EL (cell line): ENCODE measurements at regions not wholly inside any gene's neighbourhood (a gene's known extent, or its start where the extent isn't known, plus 50 kb on each side); places are given as distances from the start of the nearest gene placed in this dataset.

Source experiments
- DNase-seq: peaks from one replicate; pipeline ENCODE4 v3.0.0-alpha.2; 2016

DNA sequence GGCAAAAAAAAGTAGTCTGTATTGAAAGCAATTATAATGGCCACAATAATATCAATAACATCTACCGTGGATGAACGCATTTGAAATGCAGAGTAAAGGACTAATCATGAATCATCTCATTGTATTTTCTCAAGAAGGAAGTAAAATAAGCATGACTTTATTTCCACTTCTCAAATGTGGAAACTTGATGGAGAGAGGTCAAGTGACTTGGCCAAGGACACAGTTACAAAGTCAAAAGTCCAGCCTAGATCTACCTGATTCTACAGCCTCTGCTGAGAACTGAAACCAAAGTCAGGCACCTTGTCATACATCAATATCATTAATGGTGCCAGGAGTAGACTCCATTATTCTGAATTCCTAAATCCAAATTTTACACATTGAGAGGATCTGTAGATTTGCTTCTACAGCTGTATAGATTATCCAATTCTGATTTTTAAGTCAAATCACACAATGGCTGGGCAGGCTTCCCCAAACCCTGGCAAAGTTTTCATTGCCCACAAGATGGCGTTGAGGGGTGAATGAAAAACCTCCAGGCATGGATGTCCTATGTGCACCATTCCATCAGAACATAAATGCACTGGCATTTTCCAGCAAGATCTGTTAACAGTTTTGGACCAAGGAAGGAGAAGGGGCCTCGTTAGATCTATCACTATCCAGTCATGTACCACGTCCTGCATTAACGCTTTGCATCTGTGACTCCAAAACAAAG is 423.1 kb downstream of the MAFB start:
- DNase-seq: peak; percentile 36

- DNase-seq: no peak
Observed at GRCh38 chr20:40262219-40262618, 426.8 kb downstream of the MAFB start.

GRCh38 chr20:40258931-40259330 is 430.1 kb downstream of the MAFB start:
- no peak for DNase-seq

DNA sequence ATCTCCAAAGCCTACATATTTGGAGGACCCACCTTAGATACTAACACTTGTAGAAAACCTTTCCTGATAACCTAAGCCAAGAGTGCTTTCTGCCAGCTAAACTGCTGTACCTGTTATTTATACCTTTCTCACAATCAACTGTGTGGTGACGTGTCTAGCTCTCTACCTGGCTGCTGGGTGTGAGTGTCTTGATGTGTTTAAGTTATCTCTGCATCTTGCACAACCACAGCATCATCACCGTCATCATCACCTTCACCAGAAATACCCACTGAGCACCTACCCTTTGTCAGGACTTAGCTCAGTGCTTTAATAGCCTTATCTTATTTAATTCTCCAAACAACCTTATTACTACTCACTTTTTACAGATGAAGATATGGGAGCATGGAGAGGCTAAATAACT is 431.3 kb downstream of the MAFB start:
- DNase-seq: no peak

- DNase-seq: no peak
Observed at GRCh38 chr20:40255365-40255764, 433.7 kb downstream of the MAFB start.

GRCh38 chr20:40254023-40254772 is 434.8 kb downstream of the MAFB start:
- DNase-seq: no peak

- DNase-seq: peak; percentile 57
Observed at GRCh38 chr20:40251284-40251932, 437.6 kb downstream of the MAFB start.

GRCh38 chr20:40249805-40250204 is 439.2 kb downstream of the MAFB start:
- no peak for DNase-seq

DNA sequence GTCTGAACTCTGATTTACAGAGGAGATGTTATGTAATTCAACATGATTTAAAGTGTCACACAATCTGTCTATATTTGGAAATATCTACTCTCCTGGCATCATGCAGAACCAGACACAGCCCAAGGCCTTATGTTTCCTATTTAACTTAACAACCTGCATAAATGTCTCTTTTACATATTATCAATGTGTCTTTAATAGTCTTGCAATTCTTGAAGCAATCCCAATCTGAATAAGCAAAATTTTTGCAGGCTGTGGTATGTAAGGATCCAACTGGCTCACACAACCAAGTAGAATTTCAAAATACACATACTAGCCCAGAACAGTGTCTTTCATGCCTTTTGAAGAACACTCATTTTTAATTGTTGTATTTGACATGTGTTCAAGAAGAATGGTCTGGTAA is 443.2 kb downstream of the MAFB start:
- DNase-seq: no peak

DNA sequence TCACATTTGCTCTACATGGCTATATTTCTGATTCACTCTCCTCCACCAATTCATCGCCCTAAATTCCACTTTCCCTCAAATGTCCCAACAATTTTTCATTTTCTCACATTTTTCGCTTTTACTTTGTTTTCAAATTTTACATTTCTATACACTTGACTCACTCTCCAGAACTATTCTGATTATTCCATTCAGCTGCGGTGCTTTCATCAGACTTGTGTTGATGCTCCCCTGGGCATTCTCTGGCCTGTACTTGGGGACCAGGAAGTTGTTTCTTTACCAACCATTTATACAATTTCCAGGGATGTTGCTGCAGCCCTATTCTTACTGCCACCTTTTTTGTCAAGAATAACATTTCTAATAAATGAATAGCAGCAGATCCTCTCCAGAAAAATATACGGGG is 444.8 kb downstream of the MAFB start:
- no peak for DNase-seq

DNA sequence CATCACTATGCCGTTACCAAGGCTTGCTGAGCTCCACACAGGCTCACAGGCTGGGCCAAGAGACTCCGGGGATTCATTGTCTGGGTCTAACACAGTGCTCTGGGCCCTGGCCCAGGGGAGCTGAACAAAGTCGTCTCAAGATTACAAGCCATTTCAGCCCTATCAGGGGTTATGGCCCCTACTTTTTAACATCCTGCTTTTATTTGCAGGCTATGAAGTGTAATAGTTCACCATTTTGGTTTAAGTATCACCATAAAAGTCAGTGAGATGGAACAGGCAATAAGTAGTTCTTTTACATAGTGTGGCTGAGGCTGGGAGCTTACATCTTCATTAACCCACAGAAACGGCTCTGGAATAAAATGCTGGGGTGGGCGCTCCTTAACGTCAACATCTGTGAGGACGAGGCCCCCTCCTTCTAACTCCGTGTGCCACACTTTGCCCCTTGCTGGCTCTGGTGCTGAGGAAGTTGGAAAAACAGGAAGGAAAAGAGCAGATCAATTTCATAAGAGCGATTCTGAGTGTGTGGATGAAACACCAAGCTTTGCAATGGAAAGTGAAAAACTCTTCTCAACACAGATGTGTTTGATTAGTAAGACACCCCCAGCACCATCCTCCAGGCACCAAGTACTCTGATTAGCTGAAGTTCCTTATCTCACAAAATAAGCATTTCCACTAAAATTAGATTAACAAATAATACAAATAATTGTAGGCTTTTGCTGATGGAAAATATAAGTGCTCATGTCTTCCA is 447.3 kb downstream of the MAFB start:
- no peak for DNase-seq

- no peak for DNase-seq
Observed at GRCh38 chr20:40238511-40238910, 450.5 kb downstream of the MAFB start.

- no peak for DNase-seq
Observed at GRCh38 chr20:40234593-40234992, 454.4 kb downstream of the MAFB start.

GRCh38 chr20:40233406-40233805 is 455.6 kb downstream of the MAFB start:
- DNase-seq: no peak

GRCh38 chr20:40232756-40233155 is 456.3 kb downstream of the MAFB start:
- DNase-seq: no peak

DNA sequence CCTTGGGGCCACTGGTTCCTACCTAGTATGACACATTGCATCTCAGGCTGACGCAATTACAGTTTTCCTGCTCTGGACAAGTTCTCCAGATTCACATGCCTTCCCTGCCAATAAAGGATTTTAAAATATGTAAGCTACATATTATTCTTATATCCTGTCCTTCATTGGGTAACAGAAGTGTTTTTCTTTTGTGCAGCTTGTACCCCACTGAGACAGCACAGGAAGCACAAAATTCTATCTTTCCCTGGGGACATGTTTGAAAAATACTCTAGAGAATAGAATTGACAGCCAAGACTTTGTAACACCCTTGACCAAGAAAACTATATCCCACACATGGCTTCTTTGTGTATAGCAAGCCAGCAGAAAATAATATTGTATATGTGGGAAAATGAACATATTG is 456.8 kb downstream of the MAFB start:
- DNase-seq: no peak

- DNase-seq: no peak
Observed at GRCh38 chr20:40230486-40230885, 458.6 kb downstream of the MAFB start.

- no peak for DNase-seq
Observed at GRCh38 chr20:40225596-40225995, 463.4 kb downstream of the MAFB start.

DNA sequence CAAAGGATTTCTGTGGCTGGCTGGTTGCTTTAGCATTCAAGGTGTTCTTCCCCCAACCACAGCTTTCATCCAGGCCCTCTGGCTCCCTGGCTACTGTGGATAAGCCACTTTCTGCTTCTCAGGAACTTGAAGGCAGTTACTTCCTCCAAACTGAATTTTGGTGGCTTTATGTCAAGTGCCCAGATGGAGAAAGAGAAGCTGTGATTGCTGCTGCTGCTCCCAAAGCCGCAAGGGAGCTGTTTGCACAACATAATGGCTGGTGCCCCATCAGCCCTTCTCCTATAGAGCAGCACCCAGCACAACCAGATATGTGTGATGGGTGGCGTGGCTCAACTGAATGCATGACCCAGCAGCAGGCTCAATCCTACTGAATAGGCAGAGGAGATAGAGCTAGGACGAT is 465.2 kb downstream of the MAFB start:
- DNase-seq: no peak

- no peak for DNase-seq
Observed at GRCh38 chr20:40218971-40219370, 470.1 kb downstream of the MAFB start.

GRCh38 chr20:40218316-40218969 is 470.6 kb downstream of the MAFB start:
- DNase-seq: no peak

- no peak for DNase-seq
Observed at GRCh38 chr20:40207655-40208054, 481.4 kb downstream of the MAFB start.

- no peak for DNase-seq
Observed at GRCh38 chr20:40205971-40206370, 483.1 kb downstream of the MAFB start.
